Fibroblast of lung (primary cell): ENCODE measurements at regions not wholly inside any gene's neighbourhood (a gene's known extent, or its start where the extent isn't known, plus 50 kb on each side); places are given as distances from the start of the nearest gene placed in this dataset.

Source experiments
- CTCF ChIP-seq, 2 donors: IDR thresholded peaks in 1 of 2; conservative IDR thresholded peaks in 1 of 2; 1 replicate in 1 of 2; 2 replicates in 1 of 2; pipeline ENCODE4 v1.5.1; 2011 to 2012; ENCODE audit warnings: low read length in 2 of 2, control low read depth in 1 of 2, inconsistent platforms in 1 of 2, low read depth in 1 of 2, mild to moderate bottlenecking in 1 of 2
- EZH2 ChIP-seq: IDR thresholded peaks from 2 replicates; pipeline ENCODE4 v1.5.1; 2012; ENCODE audit warnings: low read length, control low read depth, mild to moderate bottlenecking; ENCODE audit errors: missing control alignments

- TF ChIP-seq CTCF (conservative IDR thresholded peaks at IDR 0.05 in 1 of 2, IDR thresholded peaks at IDR 0.05 in 1 of 2; ENCODE audit: low read depth in 1 of 2, low read length in 2 of 2) (peak in 1 of 2 donors; percentile 38), EZH2 (no peak)
These were observed 98.4 kb upstream of the BTG1 start for GRCh38 chr12:92244036-92244435.
